HG03175 (cell line): ENCODE measurements at regions not wholly inside any gene's neighbourhood (a gene's known extent, or its start where the extent isn't known, plus 50 kb on each side); places are given as distances from the start of the nearest gene placed in this dataset.
"Not testable (repeated sequence)": the region's sequence is repeated elsewhere in the genome, so short reads cannot be mapped to it uniquely, and the experiment has no call there.

ENCODE experiments used
- ATAC-seq: cut with Tn5 transposase; IDR thresholded peaks from one replicate; pipeline ENCODE4 v1.9.1; 2021; ENCODE audit warnings: mild to moderate bottlenecking, moderate library complexity; ENCODE audit not compliant: unreplicated experiment

- ATAC-seq, result no peak
These were observed 151.8 kb downstream of the PTPRU start for GRCh38 chr1:29388170-29388569.

DNA sequence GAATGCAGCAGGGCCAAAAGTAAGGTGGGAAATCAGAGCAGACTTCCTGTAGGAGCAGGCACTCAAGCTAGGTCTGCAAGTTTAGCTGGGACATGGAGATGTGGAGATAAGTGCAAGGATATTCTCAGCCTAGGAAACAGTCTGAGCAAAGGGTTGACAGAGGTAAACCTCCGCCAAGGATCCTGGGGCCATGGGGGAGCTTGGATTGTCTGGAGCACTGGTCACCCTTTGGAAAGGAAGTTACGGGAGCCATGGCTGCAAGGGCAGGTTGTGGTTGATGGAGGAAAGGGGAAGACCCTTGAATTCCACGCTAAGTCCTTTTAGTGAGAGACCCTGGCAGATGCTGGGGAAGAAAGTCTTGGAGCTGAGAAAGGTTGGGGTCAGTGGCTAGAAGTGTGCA lies 150.9 kb downstream of the PTPRU start:
- ATAC-seq, result no peak

GRCh38 chr1:29386453-29386852 lies 150.1 kb downstream of the PTPRU start:
- not testable (repeated sequence) for ATAC-seq

GRCh38 chr1:29385966-29386365 lies 149.6 kb downstream of the PTPRU start:
- no peak for ATAC-seq

GRCh38 chr1:29384496-29385015 lies 148.2 kb downstream of the PTPRU start:
- no peak for ATAC-seq

DNA sequence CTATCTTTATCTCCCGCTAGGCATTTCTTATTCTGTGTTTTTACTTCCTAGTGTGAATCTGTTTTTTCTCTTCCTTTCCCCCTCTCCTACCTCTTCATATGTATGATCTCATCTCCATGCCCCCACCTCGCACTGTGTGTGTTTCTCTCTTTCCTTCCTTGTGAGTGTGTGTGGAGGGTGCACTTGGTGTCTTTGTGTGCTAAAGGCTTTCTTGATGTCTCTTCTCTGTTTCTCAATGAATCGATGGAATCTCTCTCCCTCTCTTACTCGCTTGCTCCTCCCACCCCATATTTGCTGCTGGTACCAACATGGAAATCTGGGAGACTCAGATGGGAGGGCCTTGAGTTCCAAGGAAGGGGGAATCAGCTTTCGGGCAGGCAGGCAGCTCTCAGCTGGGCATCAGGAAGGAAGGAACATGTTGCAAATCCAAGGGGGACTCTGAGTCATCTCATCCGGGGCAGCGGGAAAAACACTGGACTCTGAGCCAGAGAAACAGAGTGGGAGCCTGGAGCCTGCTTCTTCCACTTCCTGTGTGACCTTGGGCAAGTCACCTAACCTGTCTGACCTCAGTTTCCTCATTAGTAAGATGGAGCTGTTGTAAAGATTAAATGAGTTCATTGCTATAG lies 147.5 kb downstream of the PTPRU start:
- no peak for ATAC-seq

DNA sequence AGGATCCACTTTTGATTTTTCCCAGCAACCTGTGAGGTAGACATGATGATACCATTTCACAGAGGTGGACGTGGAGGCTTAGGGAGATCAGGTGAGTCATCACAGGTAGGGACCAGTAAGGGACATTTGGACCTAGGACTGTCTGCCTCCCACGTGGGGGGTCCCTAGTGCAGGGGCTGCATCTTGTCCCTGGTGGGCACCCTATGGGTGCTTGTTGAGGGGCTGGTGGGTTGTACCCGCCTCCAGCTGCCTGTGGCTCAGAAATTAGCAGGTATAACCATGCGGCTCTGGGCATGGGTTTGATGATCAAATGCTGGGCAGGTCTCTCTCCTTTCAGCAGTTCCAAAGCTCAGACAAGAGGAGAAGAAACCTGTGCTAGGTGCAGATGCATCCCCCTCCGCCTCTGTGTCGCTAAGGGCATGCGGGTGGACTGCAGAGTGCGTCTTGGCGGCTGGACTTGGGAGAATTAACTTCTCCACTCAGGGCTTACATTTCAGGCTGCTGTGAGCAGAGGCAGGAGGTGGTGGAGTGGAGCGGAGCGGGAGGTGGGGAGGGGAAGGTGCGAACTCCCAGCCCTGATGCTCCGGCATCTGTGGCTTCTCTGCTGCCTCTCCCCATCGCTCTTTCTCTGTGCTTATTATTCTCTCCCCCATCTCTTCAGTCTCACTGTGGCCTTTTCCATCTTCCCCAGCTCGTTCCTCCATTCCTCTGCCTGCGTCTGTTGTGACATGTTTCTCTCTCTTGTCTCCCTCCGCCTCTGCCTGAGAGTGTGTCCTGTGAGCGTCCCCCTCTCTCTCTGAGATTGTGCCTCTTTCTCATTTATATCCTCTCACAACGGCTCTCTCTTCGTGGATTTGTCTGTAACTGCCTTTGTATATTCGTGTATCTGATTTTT lies 146.8 kb downstream of the PTPRU start:
- ATAC-seq, result no peak

- no peak for ATAC-seq
These were observed 145.1 kb downstream of the PTPRU start for GRCh38 chr1:29381426-29381825.

DNA sequence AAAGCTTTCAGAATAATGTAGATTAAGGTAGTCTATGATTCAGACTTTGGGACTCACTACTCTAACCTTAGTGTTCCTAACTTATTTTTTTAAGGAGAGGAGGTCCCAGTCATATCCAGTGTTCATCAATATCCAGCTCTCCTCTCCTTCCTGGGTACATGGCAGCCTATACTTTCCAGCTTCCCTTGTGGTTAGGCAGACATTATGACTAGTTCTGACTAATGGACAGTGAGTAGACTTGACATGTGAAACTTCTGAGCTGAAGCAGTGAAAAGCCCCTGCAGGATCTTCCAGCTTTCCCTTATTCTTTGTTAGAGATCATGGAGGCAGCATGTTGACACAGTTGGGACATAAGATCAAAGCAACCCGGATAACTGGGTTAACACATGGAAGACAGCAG lies 144.2 kb downstream of the PTPRU start:
- ATAC-seq, result no peak

DNA sequence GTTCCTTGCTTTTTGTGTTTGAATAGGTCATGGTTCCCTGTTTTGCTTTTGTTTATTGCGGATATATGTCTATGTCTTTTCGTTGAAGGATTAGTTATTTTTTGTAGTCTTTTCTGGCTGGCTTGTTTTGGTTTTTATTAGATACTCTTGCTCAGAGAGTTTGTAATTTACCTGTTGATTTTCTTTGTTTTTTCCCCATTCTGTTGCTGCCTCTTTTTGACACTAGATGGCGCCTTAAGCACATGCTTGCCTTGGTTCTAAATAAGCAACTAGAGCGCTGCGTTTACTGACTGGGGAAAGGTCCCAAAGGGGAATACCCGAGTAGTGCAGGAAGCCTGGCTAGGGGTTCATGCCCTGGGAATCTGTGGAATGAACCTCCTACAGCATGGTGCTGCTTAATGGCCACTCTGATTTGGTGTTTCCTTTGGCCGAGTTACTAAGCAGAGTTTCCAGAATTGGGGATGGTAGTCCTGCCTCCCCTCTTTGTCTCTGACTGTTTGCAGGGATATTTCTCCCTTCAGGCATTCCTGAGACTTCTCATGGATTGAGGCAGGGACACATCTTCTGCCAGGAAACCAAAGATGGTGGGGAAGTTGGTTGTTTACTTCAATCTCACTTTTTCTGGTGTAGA lies 143.2 kb downstream of the PTPRU start:
- no peak for ATAC-seq
